Breast epithelium (tissue), 3 donors: ENCODE measurements at regions not wholly inside any gene's neighbourhood (a gene's known extent, or its start where the extent isn't known, plus 50 kb on each side); places are given as distances from the start of the nearest gene placed in this dataset.
"Not testable (repeated sequence)": the region's sequence is repeated elsewhere in the genome, so short reads cannot be mapped to it uniquely, and the experiment has no call there.

Experiments used
- CTCF ChIP-seq, 3 donors: fragments of 450-650 bp; IDR thresholded peaks; one replicate each; pipeline ENCODE4 v1.5.1; 2016 to 2017; ENCODE audit warnings: antibody characterized with exemption in 3 of 3, mild to moderate bottlenecking in 3 of 3, moderate library complexity in 3 of 3
- POLR2AphosphoS5 ChIP-seq, 3 donors: sonication (generic); formaldehyde crosslinking; IDR thresholded peaks; one replicate each; pipeline ENCODE4 v1.6.1; 2017; ENCODE audit warnings: antibody characterized with exemption in 3 of 3

DNA sequence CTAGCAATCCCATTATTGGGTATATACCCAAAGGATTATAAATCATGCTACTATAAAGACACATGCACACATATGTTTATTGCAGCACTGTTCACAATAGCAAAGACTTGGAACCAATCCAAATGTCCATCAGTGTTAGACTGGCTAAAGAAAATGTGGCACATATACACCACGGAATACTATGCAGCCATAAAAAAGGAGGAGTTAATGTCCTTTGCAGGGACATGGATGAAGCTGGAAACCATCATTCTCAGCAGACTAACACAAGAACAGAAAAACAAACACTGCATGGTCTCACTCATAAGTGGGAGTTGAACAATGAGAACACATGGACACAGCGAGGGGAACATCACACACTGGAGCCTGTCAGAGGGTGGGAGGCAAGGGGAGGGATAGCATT is 113.4 kb upstream of the HEY2 start:
- TF ChIP-seq POLR2AphosphoS5, CTCF (IDR thresholded peaks at IDR 0.05): not testable (repeated sequence)
